NCI-H2196 treated with DMSO at 0.1 percent for 48 hours (cell line): ENCODE measurements at regions not wholly inside any gene's neighbourhood (a gene's known extent, or its start where the extent isn't known, plus 50 kb on each side); places are given as distances from the start of the nearest gene placed in this dataset.
"Not testable (repeated sequence)": the region's sequence is repeated elsewhere in the genome, so short reads cannot be mapped to it uniquely, and the experiment has no call there.

Experiments
- DNase-seq: peaks from one replicate; lab custom pipeline; 2025; ENCODE audit not compliant: unreplicated experiment; lab: John Stamatoyannopoulos, UW

- DNase-seq: no peak
These were observed 85.4 kb upstream of the RALY start for GRCh38 chr20:33908336-33908735.

DNA sequence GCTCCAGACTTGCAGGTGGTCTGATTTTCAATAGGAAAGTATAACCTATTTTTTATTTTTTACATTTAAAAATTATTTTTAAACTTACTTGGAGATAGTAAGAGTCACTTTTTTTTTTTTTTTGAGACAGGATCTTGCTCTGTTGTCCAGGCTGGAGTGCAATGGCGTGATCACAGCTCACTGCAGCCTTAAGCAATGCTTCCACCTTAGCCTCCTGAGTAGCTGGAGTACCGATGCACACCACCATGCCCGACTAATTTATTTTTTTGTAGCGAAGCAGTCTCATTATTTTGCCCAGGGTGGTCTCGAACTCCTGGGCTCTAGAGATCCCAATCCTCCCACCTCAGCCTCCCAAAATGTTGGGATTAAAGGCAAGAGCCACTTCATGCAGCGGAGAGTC is 84.8 kb upstream of the RALY start:
- no peak for DNase-seq

DNA sequence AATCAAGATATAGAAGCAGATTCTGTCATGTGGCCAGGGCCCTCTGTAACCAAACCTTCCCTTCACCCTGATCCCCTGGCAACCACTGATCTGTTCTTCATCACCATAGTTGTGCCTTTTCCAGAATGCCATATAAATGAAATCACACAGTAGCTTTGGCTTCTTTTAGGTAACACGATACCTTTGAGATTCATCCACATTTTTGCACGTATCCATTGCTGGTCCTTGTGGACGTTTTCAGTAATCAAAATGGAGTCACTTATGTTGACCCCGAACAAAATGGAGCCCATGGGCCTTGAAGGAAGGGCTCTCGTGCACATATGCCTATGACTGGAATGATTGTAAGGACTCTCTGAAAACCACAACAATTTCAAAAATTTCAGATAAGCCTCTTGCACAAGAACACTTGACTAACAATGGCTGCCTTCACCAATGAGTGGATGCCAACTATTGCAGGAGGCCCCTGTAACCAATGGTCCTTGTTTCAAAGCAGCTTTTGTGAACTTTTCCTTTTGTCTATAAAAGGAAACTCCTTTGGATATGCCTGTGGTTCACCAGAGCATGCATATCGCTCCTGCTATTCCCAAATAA is 84.3 kb upstream of the RALY start:
- DNase-seq: peak; percentile 80

DNA sequence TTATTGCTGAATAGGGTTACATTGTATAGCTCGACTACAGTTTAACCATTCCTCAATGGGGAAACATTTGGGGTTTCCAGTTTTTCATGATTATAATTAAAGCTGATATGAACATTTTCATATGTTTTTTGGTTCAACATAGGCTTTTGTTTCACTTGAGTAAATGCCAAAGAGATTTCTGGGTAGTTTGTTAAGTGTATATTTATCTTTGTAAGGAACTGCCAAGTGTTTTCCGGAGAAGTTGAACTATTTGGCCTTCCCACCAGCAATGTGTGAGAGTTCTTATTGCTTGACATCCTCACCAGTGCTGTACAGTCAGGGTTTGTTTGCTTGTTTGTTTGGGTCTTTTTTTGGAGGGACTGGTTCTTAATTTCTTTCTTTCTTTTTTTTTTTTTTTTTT is 83.7 kb upstream of the RALY start:
- DNase-seq: no peak

DNA sequence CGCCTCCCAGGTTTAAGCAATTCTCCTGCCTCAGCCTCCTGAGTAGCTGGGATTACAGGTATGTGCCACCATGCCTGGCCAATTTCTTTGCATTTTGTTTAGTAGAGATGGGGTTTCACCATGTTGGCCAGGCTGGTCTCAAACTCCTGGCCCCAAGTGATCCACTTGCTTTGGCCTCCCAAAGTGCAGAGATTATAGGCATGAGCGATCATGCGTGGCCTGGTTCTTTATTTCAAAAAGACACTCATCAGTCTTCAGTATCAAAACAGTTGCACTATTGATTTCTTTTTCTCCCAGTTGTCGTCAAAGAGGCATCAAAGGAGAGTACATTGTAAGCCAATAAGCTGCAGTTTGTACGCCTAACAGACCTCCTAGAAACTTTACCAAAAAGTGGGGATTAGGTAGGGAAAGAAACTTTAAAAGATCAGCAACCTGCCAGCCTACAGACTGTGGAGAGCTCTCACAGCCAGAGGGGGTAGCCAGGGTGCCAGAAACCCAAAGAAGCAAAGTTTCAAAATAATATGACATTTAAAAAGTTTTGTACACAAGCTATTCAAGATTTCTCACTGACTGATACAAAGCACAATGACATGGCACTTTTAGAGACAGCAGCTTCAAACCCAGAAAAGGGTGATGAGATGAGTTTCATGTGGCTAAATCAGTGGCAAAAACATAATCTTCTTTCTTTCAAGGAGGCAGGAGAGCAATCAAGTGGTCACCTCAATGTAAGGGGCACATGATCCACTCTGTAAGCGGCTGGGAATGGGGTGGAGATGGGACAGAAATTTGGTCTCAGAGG is 83.0 kb upstream of the RALY start:
- no peak for DNase-seq

GRCh38 chr20:33914919-33915318 is 78.8 kb upstream of the RALY start:
- peak; percentile 14 for DNase-seq

DNA sequence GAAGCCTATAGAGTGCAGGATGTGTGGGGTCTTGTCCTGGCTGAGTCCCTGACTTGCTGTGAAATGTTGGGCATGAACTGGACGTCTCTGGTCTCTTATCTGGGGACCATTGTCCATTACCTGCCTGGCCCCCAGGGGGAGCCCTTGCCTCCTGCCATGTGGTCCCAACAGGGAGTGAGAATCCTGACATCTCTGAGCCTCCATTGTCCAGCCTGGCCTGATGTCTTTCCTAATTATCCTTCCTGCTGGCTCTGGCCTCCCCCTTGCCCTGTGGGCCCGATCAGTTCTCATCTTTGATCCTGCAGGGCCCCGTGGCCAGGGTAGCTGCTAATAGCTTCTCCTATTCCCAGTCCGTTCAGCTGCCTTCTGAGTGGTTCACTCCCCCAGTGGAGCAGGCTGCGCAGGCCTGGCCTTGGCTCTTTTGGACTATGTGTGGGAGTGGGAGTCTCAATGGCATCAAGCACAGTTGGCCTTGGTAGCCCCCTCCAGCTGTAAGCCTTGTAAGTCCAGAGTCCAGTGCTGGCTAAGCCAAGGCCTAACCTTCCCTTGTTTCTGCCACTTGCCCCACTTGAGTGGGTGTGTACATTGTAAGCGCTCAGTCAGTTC is 77.9 kb upstream of the RALY start:
- no peak for DNase-seq

- no peak for DNase-seq
These were observed 76.9 kb upstream of the RALY start for GRCh38 chr20:33916768-33917167.

GRCh38 chr20:33917831-33918525 is 75.7 kb upstream of the RALY start:
- DNase-seq: no peak

DNA sequence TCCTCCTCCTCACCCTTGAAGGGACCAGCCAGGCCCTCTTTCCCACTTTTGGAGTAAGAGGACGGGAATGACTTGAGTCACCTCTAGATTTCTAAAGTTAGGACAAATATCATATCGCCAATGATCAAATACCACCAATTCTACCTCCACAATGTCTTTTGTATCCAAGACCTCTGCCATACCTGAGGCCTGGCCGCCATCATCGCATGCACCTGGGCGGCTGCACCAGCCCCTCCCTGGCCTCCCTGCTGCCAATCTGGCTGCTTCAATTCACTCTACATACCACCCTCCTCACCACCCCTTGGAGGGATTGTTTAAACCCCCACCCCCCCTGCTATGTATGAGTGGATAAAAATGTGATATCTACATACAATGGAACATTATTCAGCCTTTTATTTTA is 75.0 kb upstream of the RALY start:
- DNase-seq: no peak

GRCh38 chr20:33919653-33920052 is 74.1 kb upstream of the RALY start:
- DNase-seq: no peak

- no peak for DNase-seq
These were observed 71.5 kb upstream of the RALY start for GRCh38 chr20:33922224-33922623.

GRCh38 chr20:33923740-33924139 is 70.0 kb upstream of the RALY start:
- DNase-seq: no peak

GRCh38 chr20:33925867-33926266 is 67.8 kb upstream of the RALY start:
- no peak for DNase-seq

DNA sequence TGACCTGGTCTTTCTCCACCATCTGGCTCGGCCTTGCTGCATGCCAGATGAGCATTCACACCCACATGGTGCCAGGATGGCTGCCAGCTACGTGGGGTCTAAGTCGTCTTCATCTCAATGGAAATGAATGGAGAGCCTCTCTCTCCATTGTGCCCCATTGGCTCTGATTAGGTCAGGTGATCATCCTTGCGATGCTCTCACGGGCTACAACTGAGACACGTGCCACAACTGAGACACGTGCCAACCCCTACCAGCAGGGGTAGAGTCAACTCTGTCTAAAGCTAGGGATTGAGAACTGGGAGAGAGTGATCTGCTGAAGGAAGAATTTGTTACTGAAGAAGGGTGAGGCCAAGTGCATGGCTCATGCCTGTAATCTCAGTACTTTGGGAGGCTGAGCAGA is 67.3 kb upstream of the RALY start:
- no peak for DNase-seq

DNA sequence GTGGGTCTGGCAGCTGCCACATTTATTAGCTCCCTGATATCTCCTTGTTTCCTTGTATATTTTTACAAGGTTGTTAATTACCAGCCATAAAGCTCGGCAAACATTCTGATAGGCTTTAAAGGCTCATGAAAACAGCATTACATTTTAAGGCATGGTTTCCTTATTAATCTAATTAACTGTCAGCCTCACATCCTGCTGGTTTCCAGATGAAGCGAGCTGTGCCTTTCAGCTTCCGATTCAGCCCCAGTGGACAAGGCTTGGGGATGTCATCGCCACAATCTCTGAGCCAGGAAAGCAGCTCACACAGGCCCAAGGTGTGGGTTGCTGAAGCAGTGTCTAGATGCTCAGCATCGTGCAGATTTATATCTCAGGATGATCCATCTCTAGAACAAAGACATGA is 66.0 kb upstream of the RALY start:
- DNase-seq: no peak

DNA sequence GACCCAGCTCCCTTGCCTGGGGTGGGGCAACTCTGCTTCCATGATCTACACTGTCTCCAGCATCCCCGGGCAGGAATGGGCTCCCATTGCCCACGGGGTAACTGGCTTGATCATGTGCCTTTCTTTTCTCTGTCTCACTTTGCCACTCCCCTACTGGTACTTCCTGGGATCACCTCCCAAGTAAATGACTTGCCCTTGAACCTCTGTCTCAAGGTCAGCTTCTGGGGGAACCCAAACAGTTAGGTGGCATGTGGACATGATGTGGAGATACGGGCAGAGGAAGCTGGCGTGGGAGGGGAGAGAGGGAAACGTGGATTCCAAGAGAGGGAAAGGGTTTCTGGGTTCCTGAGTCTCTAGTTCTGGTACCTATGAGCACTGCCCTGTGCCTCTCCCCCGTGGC is 63.8 kb upstream of the RALY start:
- DNase-seq: no peak

GRCh38 chr20:33933469-33933909 is 60.2 kb upstream of the RALY start:
- DNase-seq: peak; percentile 15

- DNase-seq: no peak
These were observed 57.1 kb upstream of the RALY start for GRCh38 chr20:33936656-33937055.

- DNase-seq: not testable (repeated sequence)
These were observed 54.7 kb upstream of the RALY start for GRCh38 chr20:33939031-33939430.

GRCh38 chr20:33940666-33941065 is 53.0 kb upstream of the RALY start:
- no peak for DNase-seq
